NCI-H1694 (cell line): ENCODE measurements at regions not wholly inside any gene's neighbourhood (a gene's known extent, or its start where the extent isn't known, plus 50 kb on each side); places are given as distances from the start of the nearest gene placed in this dataset.

Source experiments
- DNase-seq: peaks from one replicate; lab custom pipeline; 2025; lab: John Stamatoyannopoulos, UW

DNA sequence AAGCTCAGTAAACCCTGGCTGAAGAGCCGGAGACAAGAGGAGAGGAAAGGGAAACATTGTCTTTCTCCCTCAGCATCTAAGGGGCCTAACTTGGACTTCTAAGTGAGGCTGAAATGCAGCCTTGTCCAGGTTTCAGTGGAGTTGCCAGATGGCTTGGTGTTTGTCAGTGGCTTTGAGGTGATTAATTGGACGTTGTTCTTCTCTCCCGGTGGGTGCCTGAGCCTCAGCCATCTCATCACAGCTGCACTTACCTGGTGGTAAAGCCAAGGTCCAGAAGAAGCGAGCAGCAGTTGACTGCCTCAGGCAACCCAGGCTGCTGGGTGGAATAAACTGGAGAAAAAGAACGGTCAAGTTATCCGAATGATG, 202.2 kb upstream of the NLRP1 start:
- no peak for DNase-seq

DNA sequence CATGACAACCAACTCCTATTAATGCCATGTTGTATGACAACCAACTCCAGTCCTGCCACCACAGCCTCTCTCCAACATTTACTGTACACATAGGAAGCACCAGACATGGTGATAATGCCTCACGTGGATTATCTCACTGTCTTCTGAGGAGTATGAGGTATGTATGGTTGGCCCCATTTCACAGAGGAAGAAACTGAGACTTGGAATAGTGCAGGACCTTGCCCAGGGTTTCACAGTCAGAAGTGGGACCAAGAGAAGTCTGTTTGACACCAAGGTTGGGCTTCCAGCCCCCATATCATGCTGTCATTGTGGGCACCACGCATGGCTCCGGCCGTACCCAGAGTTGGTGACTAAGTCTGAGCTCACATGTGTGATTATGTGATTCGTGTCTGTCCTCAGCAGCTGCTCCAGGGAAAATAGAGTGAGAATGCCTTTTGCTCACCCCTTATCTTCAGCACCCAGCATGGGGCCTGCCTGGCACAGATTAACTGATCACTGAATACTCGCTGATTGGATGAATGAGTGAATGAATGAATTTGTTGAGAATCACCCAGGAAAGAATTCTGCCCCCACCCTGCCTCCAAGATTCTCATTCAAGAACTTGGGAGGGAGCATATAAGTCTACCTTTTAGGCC, 204.1 kb upstream of the NLRP1 start:
- DNase-seq = no peak

DNA sequence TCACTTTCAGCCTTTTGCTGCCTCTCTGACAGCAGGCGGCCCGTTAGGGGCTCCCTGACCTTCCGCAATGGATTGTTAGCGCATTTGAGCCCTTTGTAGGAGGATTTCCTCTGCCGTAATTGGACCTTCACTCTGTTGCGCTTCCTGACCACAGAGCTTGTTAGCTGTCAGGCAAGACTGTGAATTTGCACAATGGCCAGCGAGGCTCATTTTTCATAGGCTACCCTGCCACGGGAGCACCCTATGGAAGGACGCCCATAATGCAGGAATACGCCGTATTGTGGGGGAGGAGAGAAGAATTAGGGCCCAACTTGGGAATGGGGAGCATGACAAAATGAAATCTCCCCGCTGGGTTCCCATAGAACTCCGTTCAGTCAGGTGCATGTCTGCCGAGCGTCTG, 205.2 kb upstream of the NLRP1 start:
- no peak for DNase-seq

DNA sequence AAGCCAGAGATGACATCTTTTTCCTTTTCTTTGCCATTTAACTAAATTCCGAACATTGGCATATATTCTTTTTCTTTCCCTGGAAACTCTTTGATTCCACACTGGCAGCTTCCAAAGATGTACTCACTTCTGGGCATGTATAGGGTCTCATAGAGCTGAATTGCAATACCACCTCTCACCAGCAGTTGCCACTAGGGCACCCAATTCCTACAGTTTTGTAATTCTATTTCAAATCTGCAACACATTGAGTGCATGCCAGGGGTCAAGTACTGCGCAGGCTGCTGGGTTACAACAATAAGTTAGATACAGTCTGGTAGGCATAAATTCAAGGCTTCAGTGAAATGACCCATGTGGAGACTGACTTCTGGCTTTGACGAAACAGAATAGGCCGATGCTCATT, 208.8 kb upstream of the NLRP1 start:
- DNase-seq = no peak

DNA sequence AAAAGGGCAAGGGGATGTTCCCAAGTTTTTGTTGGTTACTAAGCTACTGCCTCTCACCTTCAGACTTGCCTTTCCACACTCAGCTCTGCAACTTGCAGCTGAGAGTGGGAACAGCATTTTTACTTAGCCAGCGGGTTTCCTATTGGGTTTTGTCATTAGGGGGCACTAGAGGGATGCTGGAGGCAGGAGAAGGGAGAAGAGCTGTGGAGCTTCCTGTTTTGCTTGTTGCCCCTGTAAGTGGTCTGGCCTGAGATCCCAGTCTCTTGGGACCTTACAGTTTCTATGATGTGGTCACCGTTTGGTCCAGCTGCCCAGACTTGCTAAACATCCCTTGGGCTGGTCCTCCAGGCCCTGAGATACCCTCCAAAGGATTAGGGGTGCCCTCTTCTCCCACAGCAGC, 209.6 kb upstream of the NLRP1 start:
- peak; percentile 41 for DNase-seq

DNA sequence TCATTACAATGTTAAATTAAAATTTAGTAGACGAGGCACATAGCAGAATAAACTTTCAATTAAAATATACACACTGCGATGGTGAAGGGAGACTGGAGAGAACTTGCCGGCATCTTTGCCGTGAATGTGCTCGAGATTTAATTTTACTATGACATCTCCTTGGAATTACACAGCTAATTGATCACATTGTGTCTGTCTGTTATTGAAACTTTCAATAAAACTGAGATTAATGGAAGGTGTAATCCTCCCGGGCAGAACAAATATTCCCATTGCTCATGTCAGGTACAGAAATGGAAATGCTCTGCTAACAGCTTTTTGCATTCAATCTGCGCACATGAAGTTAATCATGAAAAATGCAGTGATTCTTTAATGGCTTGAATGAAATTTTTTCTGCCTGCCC, 210.1 kb upstream of the NLRP1 start:
- no peak for DNase-seq

DNA sequence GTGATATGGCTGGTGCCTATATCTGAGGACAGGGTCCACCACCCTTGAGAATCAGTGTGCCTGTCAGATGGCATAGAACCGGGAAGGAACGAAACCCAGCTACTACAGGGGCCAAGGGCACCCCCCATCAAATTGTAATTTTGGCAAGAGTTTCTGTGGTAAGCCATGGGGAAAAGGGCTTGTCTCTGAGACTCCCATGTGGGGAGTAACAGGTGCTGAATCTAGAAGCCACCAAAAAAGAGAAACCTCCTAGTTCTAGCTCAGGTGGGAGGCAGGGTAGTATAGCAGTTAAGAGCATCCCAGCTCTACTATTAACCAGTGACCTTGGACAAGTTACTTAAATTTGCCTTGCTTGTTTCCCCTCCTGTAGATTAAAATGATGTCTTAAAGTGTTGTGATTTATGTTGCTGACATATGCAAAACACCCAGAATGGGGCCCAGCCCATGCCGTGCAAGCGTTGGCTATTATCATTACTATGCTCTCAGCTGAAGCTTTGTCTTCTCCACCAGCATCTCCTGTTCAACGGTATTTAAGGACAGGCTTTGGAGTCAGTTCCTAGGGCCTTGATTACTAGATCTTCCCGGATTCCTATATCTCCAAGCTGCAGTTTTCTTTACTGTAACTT, 210.7 kb upstream of the NLRP1 start:
- DNase-seq = no peak

DNA sequence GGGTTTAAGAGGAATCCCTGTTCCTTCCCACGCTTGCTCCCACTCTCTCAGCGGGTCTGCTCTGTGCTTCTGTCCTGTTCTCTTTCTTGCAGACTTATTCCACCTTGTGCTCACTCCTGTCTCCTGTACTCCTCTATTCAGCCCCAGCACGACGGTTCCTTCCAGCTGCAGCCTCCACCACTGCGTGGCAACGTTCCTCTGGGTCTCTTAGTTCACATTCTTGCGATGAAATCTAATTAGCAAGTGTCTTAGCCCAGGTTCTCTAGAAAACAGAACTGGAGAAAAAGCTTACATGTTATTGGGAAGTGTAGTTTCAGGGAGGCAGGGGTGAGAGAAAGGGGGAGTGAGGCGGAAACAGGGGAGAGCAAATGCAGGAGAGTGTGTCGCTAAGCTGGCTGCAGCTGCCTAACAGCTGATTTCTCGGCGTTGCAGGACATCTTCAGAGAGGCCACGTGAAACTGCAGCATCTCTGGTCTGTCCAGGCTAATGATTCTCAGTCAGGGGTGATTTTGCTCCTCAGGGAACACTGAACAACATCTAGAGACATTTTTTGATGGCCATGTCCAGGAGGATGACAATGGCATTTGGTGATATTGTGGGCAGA, 213.2 kb upstream of the NLRP1 start:
- no peak for DNase-seq

DNA sequence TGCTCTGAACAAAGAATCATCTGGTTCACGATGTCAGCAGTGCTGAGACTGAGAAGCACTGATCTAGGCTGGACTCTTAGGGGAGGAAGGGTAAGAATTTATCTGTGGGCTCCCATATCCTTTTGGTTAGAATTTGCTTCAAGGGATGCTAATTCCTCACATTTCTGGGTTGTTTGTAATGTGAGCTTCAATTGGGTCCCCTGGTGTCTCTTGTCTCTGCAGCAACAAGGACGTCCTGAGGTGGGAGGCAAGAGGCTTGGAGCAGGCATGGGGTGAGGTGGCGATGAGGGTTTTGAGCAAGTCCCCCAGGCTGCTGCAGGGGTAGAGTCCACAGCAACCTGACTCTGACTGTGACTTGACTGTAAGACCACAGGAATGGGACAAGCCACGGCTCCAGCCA, 213.8 kb upstream of the NLRP1 start:
- DNase-seq = no peak

DNA sequence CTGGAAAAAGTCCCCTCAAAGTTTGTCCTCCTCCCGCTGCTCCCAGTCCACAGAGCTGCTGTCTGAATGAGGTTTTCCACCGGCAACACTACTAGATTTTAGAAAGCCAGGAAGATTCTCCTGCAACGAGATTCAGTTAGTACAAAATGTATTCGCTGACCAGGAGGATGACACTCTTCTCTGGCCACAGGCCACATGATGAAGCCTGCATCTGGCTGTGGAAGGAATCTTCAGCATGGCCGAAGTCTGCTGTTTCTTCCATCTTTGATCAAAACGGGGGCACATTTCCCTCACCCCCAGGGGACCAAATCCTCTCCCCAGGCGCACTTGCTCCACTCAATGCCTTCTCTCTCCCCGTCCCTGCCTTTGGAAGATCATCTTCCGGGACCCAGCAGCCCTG, 215.8 kb upstream of the NLRP1 start:
- no peak for DNase-seq

DNA sequence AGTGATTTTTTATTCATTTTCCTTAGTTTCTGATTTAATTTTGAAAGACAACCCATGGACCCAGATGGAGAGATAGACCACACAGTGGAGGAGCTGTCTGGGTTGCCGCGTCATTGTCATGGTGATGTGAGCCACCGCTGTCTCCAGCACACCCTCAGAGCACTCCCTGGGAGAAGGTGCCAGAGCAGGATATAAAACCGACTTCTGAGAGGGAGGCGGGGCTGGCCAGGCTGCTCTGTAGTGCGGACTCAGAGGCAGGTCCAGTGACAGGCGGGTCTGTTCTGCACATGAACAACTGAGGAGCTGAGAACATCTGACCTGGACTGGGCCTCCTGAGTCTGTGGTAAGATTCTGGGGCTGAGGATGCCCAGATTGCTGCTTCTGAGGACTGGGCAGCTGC, 216.3 kb upstream of the NLRP1 start:
- DNase-seq = no peak

DNA sequence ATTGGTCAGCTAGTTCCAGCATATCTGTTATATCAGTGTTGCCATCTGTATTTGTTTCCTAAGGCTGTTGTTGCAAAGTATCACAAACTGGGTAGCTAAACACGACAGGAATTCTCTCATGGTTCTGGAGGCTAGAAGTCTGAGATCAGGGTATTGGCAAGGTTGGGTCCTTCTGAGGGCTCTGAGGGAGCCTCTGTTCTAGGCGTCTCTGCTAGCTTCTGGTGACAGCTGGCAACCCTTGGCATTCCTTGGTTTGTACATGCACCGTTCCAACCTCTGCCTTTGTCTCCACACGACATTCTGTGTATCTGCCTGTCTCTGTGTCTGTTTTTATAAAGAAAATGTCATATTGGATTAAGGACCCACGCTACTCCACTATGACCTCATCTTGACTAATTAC, 219.9 kb upstream of the NLRP1 start:
- no peak for DNase-seq

DNA sequence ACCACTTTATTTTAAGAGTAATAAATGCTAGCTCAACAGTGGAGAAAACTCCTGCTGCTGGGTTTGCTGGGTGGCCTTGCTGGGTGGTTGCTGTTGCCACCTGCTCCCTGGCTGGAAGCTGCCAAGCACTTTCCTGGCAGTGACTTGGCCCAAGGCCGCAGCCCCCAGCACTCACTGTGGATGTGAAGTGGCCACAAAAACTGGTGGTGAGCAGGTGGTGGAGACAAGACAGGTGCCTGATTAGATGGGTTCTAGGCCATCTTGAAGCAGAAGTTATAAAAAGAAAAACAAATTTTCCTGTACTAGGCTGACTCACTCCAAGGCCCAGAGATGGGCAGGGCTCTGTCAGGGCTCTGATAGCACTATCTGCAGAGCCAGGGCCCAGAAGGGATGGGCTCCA, 224.7 kb upstream of the NLRP1 start:
- no peak for DNase-seq

DNA sequence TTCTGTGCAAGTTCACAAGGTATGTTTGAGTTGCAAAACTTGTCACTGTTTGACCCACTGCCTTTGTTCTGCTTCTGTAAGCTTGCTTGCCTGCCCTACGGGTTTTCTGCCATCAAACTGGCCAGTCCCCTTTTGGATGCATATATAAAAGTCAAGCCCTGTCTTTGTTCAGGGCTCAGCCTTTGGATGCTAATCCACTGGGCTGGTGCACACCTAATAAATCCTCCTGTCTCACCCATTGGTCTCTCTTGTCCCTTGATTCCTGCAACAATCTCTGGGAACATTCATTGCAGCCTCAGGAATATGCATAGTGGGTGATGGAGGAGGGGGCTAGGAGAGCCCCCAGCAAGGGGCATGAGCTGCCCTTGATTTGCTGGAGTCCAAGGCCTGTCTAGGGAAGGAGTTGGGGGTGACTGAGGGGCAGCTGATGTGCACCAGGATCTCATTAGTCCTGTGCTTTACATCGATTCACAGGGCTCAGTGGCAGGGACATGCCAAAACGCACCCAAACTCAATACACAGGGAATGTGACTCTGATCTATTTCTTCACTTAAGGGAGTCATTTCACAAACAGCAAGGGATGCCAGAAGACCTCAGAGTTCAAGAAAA, 225.4 kb upstream of the NLRP1 start:
- DNase-seq = no peak

DNA sequence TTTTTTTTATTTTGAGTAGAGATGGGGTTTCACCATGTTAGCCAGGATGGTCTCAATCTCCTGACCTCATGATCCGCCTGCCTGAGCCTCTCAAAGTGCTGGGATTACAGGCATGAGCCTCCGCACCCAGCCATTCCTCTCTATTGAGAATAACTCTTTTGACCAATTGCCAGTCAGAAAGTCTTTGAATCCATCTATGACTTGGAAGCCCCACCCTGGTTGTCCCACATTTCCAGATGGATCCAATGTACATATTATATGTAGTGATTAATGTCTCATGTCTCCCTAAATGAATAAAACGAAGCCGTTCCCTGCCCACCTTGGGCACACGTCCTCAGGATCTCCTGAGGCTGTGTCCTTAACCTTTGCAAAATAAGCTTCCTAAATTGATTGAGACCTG, 228.3 kb upstream of the NLRP1 start:
- DNase-seq = no peak

DNA sequence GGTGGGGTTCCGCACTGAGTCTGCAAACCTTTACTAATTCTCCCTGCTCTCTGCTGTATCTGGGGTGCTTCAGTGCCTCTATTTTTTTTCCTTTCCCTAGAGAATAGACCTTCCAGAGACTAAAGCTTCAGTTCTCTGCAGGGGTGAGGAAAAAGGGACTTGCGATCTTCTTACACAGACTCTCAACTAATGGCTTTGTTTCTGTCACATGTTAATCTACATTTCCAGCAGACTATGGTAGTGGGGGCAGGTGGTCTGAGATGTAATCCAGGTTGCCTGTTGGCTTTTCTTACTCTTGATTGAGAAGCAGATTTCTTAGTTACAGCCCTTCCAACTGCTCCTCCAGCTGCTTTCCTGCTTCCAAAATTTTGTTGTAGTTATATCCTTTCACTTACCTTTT, 229.0 kb upstream of the NLRP1 start:
- DNase-seq = no peak

DNA sequence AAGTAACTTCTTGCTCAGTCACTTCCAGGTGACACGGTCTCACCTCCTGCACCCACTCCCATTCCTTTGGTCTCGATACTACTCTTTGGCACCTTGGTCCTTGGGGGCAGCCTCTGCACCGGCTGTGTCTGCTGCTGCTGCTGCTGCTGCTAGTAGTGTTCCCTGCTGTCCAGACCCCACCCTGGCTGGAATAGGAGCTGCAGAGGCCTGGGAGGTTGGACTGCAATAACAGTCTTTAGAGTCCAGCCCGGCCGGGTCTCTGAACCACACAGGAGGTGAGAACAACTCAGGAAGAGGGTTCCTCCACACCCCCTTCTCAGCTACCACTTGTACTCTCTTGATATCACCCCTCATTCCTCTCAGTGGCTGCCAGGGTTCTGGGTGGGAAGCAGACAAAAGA, 231.1 kb upstream of the NLRP1 start:
- DNase-seq = no peak

DNA sequence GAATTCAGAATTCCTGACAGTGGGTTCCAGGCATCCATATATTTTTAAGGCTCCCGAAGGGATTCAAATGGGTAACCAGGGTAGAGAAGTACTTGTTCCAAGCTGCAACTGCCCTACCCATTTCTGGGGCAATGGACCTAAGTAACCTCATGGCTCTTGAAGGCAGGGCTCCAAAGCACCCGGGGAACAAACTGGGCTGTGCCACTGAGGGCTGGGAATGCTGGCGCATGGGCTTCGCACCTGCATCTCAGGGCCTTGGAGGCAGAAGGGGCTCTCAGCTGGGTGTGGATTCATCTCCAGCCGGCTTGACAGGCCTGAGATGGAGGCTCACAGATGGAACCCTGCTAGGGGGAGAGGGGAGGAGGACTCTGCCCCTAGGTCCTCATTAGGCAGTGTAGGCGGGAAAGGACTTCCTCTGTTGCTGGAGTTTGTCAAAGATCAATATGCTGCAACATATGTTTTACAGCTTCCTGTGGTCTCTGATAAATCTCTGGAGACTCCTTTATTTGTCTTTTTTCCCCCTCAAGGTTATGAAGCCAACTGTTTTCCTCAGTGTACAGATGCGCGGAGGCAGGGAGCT, 232.3 kb upstream of the NLRP1 start:
- DNase-seq = peak; percentile 94

DNA sequence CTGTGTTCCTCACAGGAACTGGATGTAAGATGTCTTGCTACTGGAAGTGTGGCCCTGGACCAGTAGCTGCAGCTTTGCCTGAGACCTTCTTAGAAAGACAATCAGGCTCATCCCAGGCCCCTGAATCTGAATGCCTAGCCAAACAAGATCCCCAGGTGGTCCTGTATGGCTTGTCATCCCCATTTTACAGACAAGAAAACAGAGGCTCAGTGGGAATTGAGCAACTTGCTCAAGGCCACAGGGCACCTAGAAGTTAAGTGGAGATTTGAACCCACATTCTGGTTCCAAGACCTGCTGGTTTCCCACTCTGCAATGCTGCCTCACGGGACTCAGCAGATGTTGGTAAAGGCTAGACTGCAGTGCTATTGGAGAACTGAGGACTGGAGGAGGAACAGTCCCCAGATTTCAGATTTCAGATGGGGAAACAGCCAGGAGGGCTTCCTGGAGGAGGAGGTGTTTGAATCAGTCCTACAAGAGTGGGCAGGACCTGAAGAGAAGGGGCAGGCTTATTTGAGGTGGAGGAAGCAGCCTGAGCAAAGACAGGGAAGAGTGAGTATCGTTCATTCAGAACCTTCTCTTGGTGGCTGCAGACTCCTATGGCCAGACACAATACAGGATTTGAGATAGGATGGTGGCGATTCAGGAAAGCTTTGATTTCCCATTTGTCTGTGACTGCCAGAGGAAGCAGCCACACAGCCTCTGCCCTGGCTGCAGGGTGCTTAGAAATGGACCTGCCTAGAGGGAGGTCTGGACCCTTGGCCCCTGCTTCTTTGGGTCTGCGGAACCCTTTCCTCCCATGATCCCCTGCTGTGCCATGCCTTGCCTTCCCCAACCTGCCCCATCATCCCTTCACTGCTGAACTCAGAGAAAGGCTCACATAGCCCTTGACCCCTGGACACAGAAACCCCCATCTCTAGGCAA, 233.4 kb upstream of the NLRP1 start:
- no peak for DNase-seq

DNA sequence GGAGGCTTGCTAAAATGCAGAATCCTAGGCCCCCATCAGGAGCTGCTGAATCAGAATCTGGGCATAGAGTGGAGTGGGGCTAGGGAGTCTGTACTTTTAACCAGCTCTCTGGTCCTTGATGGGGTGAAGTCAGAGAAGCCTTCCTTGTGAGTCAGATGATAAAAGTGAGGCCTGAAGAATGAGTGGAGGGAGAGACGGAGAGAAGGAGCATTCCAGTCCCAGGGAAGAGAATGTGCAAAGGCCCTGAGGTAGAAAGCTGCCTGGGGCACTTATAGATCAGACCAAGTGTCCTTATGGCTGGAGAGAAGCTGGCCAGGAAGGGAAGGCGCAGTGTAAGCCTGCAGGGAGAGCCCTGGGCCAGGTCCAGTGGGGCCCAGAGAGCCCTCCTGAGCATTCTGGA, 235.1 kb upstream of the NLRP1 start:
- no peak for DNase-seq

DNA sequence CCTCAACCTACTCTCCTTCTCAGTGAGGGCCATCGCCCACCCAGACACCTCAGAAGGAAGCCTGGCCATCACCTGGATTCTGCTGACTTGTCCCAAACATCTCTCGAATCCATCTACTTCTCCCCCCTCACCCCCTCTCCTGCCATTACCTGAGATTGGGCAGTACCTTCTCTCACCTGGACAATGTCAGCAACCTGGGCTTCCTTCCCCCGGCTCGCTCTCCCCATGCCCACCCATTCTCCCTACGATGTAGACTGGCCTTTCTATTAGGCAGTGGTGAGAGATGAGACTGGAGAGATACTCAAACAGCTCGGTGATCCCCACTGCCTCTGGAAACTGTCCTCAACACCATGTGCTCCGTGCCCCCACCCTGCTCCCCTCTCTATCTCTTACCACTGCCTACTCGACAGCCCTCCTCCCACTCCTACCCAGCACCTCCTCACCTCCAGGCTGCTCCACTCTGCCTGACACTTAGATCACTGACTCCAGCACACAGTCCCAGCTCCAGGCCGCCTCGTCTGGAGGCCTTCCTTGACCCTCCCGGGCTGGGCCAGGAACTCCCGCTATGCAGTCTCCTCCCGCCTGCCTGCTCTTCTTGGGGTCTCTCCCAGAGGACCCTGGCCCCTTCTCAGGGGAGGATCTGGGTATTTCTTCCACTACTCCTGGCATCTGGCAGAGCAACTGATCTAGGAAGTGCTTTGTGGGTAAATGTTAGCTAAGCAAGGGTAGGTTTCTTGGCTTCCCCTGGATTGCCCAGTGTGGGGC, 235.8 kb upstream of the NLRP1 start:
- no peak for DNase-seq
